SK-N-MC (cell line): ENCODE measurements at regions not wholly inside any gene's neighbourhood (a gene's known extent, or its start where the extent isn't known, plus 50 kb on each side); places are given as distances from the start of the nearest gene placed in this dataset.

Source experiments
- EZH2 ChIP-seq: fragments of 200-600 bp; sonication (generic); IDR thresholded peaks from one replicate; pipeline ENCODE4 v1.6.1; 2017; ENCODE audit warnings: antibody characterized with exemption
- FOXP2 ChIP-seq: optimal IDR thresholded peaks from 2 replicates; pipeline ENCODE3; 2011; ENCODE audit warnings: mild to moderate bottlenecking, moderate library complexity; ENCODE audit not compliant: insufficient read depth; ENCODE audit errors: extremely low read length, control extremely low read depth
- POLR2AphosphoS5 ChIP-seq: IDR thresholded peaks from 2 replicates; pipeline ENCODE4 v1.6.1; 2012; ENCODE audit warnings: mild to moderate bottlenecking, low read depth, low read length, borderline replicate concordance

DNA sequence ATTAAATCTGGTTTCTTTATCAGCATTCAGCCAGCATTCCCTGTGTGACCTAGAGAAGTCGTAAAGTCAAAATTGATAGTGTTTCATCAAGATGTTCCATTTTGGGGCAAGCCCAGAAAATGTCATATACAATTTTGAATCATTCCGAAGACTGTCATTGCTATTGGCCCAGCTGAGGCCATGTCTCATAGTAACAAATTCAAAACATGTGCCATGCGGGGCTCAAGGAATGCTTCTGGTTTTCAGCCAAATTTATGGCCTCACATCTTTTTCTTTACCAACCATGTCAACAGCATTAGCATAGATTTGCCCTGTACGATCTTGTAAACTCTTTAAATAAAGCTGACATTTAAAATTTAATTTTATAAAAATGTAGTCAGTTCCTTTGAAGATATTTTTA is 314.7 kb downstream of the PAX1 start:
- TF ChIP-seq POLR2AphosphoS5 (no peak), EZH2 (no peak), FOXP2 (no peak)
